ENCODE measurements at regions not wholly inside any gene's neighbourhood (a gene's known extent, or its start where the extent isn't known, plus 50 kb on each side); places are given as distances from the start of the nearest gene placed in this dataset.

DNA sequence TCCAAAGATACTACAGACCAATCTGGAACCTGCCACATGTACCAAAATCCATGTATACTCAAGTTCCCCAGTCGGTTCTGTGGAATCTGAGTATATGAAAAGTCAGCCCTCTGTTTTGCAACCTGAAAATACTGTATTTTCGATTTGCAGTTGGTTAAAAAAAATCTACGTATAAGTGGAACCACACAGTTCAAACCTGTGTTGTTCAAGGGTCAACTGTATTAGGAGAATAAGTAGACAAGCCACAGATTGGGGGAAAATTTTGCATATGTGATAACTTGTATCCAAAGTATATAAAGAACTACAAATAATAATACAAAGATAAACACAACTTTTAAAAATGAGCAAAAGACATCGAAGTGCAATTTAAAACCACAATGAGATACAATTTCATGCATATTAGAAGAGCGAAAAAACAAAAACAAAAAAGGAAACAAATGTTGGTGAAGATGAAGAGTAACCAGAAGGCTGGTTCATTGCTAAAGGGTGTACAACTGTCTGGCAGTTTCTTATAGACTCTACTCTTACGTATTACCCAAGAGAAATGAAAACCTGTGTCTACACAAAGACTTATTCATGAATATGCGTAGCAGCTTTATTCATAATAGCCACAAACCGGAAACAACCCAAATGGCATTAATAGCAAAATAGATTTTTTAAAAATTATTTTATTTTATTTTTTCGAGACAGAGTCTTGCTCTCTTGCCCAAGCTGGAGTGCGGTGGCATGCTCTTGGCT is 180.8 kb downstream of the BCAS1 start:
- TF ChIP-seq POLR2A (IDR thresholded peaks at IDR 0.05) (no peak), CTCF (IDR thresholded peaks at IDR 0.05) (no peak)

Data from vagina (tissue), 2 donors.